ENCODE measurements at regions not wholly inside any gene's neighbourhood (a gene's known extent, or its start where the extent isn't known, plus 50 kb on each side); places are given as distances from the start of the nearest gene placed in this dataset.

DNA sequence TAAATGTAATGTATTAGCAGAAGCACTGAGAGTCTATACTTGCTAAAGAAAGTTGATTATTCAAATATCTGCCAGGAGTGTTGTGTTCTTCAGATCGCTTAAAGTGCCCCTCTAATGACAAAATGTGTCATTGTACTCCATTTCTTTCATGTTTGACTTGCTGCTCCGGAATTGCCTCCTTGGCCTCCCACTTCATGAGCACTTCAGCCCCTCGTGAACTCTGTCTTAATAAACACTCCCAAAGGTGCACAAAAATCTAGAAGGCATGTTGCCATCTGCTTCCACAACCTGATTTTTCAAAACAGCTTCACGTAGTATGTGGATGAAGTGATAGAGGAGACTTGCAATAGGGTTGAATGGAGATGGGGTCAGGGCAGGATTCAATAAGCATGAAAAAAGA, 396.1 kb downstream of the TDRD15 start:
- DNase-seq (ENCODE audit: low spot score) (no peak), ATAC-seq (no peak)
- intact Hi-C loops (cut with DNase I): no loop called here

DNA sequence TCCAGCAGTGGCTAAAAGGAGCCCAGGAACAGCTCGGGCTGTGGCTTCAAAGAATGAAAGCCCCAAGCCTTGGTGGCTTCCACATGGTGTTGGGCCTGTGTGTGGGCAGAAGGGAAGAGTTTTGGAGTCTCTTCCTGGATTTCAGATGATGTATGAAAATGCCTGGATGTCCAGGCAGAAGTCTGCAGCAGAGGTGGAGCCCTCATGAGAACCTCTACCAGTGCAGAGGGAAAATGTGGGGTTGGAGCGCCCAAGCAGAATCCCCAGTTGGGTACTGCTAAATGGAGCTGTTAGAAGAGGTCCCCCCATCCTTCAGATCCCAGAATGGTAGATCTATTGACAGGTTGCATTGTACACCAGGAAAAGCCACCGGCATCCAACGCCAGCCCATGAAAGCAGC, 412.1 kb downstream of the TDRD15 start:
- no peak for ATAC-seq
- intact Hi-C loops (cut with DNase I): no loop called here
- DNase-seq (ENCODE audit: low spot score): no peak

DNA sequence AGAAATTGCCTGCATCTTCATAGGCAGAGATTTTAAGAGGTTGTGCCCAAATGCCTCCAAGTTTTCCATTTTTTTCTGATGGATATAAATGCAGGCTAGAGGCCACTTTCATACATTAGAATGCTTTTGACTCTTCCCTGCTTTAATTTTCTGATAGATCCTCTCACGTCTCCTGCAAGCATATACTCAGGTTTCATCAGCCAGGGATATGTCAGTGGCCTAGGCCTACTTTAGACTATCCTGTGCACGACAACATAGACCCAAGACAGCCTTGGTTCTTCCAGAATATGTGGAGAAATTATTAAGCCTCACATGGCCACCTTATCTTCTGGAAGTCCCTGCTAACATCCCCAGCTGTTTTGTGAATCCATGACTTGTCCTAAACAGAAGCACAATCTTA, 415.9 kb downstream of the TDRD15 start:
- intact Hi-C loops (cut with DNase I): loop anchor here (10.0 kb wide), 1 partner anchor 125 kb away; no protein-coding TSS in a partner anchor
- DNase-seq (ENCODE audit: low spot score): no peak
- ATAC-seq: no peak

DNA sequence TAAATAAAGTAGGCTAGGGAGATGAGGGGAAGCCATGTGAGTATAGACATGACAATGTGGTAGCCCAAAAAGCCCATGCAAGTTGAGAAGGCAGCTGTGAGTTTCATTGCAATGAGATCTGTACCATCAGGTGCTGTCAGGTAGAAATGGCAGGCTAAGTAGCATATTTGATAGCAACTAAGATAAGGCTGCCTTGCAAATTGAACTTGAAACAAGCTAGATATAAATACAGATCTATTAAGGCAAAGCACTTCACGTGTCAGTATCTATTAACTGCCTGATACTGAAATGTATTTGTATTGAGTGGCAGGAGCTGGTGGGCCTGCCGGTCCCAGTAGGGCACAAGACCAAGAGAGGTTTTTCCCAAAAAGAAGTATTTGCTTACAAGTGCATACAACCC, 419.9 kb downstream of the TDRD15 start:
- intact Hi-C loops (cut with DNase I): loop anchor here (10.0 kb wide), 1 partner anchor 129 kb away; no protein-coding TSS in a partner anchor
- no peak for DNase-seq (ENCODE audit: low spot score)
- no peak for ATAC-seq

DNA sequence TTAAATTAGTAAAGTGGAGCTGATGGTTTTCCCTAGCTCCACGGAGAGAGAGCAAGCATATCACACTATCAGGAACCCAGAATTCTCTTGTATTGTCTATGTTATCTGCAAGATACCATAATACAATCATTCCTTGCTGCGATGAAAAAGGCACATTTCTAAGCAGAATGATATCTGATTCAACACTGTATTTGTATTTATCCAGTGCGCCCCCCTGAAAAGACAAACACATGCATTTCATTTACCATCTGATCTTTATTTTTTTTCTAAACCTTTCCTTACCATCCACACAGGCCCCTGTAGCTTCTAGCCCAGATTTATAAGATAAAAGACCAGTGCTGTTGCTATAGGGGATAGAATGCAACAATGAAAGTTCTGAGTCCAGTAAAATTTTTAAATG, 420.6 kb downstream of the TDRD15 start:
- ATAC-seq: no peak
- intact Hi-C loops (cut with DNase I): loop anchor here (10.0 kb wide), 1 partner anchor 130 kb away; no protein-coding TSS in a partner anchor
- DNase-seq (ENCODE audit: low spot score): no peak

DNA sequence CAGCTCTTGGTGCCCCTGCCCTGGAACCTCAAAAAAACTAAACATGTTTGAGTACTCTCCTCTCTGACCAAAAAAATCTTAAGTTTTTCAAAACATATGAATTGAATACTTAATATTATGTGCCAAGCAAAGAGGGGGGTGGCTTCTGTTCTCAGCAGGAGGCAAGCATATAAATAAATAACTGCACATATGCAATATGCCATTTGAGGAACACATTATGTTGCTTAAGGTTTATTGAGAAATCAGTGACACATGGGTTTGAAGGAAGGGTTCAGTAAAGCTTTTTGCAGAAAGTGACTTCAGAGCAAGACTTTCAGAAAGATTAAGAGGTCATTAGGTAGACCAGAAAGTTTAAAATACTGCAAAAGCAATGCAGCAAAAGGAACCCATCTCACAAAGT, 429.2 kb downstream of the TDRD15 start:
- intact Hi-C loops (cut with DNase I): no loop called here
- no peak for DNase-seq (ENCODE audit: low spot score)
- no peak for ATAC-seq

DNA sequence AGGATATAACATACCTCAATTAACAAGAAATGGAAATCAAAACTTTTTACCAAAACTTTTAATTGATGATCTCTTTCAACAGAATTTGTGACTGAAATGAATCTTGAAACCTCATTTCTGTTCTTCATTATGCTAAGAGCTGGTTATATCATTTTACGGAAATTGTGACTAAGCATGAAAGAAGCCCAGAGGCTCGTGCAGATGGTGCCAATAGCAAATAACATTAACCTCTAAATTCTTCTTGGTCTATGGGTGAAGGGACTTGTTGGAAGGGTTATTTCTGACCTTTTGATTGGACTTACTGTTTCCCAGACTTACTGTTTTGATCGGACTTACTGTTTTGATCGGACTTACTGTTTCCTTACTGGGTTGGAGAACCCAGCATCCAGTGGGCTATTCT, 435.6 kb downstream of the TDRD15 start:
- no peak for DNase-seq (ENCODE audit: low spot score)
- ATAC-seq: no peak
- intact Hi-C loops (cut with DNase I): no loop called here

DNA sequence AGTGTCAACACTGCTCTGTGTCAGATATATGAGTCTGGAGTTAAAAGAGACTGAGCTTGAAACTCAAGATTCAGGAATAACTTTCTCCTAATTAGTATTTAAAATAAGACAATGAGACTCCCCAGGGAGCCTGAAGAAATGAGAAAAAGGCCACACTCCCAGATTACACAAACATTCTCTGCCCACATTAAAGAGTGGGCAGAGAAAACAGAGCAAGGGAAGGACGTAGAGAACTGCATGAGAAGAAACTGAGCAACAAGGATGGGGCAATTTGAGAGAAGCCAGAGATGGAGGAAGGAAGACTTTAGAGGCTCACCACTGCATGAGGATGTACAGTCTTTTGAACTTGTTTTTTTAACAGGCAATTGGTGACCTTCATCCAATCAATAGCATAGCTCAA, 438.2 kb downstream of the TDRD15 start:
- intact Hi-C loops (cut with DNase I): no loop called here
- DNase-seq (ENCODE audit: low spot score): no peak
- ATAC-seq: no peak

DNA sequence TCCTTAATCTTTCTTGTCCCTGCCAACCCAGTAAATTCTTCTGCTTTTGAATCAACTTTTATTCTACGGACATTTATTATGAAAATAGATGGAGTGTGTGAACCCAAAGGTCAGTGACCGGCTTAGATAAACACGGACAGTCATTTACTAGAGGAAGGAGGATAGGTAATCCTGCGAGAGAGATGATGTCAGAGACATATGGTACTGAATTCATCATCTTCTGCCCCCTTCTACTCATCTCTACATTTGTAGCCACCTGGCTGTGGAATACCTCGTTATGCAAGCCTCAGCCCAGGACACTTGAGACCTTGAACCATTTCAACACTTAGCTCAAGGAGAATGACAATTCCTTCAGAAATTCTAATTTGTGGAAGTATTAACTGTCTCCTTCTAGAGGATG, 443.6 kb downstream of the TDRD15 start:
- no peak for DNase-seq (ENCODE audit: low spot score)
- ATAC-seq: no peak

DNA sequence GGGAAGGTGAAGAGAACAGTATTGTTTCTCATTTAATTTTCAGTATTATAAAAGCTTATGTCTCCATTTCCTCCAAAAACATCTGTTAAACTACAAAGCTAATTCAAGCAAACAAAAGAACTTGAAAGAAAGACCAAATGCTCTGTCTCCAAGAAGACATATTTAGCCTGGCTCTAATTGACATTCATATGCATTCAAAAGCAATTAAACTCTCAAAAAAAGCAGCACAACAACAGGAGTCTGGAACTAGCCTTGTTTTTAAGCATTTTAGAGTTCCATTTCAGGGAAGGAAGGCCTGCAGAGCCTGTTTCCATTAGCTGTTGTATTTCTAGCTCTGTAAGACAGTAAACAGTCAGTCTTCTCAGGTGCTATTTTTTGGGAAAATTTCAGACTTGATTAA, 447.9 kb downstream of the TDRD15 start:
- DNase-seq (ENCODE audit: low spot score) (no peak), ATAC-seq (no peak)
- intact Hi-C loops (cut with DNase I): no loop called here

More for the DNA sequence above, 443.6 kb downstream of the TDRD15 start:
- intact Hi-C loops (cut with DNase I): no loop called here

DNA sequence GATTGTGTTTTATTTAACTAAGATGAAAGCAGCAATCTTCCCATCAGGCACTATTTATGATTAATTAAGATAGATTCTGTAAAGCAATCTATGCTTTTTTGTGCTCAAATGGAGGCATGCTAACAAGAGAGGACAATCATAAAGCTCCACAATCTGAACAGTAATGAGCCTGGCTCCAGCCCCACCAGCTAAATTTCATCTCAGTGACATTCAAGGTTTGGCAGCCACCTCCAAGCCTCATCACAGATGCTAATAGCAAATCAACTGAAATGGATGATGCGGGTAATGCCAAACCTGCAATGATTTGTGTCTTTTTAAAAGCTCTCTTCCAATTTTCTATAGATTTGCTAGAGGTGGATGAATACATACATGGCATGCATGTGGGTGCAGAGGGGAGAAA, 456.6 kb downstream of the TDRD15 start:
- ATAC-seq: no peak
- intact Hi-C loops (cut with DNase I): no loop called here

DNA sequence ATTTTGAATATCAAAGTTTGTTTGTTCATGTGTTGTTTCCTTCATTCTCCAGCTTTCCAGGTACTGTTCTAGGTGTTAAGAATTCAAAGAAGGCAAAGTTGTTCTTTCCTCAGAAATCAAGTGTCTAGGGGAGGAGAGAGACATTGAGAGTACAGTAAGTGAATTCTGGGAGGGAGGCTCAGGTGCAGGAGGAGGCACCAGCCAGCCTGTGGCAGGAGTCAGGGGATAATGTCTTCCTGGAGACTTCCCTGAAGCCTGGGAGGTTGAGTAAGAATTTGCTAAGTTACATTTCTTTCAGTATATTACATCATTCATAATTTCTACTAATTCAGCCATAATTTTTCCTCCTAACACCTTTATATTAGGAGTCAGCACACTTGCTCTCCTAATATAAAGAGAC, 462.1 kb downstream of the TDRD15 start:
- ATAC-seq: no peak
- intact Hi-C loops (cut with DNase I): no loop called here
- DNase-seq (ENCODE audit: low spot score): no peak

More for the DNA sequence above, 456.6 kb downstream of the TDRD15 start:
- no peak for DNase-seq (ENCODE audit: low spot score)

DNA sequence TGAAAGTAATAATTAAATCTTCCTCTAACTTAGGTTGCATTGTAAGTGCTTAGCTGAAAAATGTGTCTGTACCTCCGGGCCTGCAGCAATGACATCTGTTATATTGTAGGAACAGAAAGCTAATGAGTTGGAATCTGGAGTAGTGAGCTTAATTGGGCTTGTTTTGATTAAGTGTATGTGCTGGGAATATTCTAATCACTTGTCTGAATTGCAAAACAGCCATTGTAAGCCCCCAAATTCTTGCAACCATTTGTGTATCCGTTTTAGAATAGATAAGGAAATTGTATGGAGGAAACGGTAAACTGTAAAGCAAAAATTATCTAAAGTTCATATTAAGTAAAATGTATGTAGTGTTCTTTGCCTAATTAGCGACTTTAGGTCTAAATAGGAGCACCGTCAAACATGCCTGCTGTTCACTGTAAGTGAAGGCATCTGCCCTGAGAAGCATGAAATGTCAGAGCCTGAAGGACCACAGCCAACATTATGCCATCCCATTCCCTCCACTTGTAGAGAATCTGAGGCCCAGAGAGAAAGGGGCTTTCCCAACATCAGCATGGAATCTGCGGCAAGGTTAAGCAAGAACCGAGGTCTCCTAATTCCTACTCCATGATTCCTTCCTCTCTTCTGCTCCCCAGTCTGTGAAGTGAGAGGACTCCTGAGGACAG, 466.4 kb downstream of the TDRD15 start:
- intact Hi-C loops (cut with DNase I): no loop called here
- ATAC-seq: no peak
- DNase-seq (ENCODE audit: low spot score): no peak

DNA sequence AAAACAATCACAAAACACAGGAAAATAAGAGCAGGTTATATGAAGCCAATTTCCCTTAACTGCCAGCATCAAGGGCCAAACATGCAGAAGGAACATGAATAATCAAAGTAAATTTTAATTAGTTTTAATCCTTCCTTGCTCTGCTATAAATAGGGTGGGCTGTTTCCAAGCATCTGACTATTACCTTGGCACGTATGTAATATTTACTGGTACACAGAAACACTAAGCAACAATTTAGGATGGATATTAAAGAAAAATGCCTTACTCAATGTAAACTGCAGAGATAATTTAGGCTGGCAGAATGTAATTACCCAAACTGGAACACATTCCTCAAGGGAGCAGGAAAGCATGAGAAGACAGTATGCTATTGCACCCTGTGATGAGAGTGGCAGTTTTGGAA, 468.2 kb downstream of the TDRD15 start:
- no peak for DNase-seq (ENCODE audit: low spot score)
- no peak for ATAC-seq
- intact Hi-C loops (cut with DNase I): no loop called here

DNA sequence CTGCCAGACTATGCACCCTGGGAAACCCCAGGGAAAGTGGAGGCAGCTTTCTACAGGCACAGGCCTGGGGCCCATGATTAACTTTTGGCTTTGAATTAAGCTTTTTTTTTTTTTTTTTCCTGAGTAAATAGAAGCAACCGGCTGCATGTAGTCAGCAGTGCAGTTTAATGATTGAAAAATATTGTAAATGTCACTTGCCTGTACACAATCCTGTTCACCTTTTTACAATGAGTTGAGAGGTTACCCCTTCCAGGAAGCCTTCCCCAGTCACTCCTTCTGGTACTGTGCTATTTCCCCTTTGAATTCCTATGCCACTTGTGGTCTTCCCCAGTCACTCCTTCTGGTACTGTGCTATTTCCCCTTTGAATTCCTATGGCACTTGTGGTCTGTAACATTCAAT, 475.6 kb downstream of the TDRD15 start:
- ATAC-seq: no peak
- intact Hi-C loops (cut with DNase I): no loop called here
- no peak for DNase-seq (ENCODE audit: low spot score)

DNA sequence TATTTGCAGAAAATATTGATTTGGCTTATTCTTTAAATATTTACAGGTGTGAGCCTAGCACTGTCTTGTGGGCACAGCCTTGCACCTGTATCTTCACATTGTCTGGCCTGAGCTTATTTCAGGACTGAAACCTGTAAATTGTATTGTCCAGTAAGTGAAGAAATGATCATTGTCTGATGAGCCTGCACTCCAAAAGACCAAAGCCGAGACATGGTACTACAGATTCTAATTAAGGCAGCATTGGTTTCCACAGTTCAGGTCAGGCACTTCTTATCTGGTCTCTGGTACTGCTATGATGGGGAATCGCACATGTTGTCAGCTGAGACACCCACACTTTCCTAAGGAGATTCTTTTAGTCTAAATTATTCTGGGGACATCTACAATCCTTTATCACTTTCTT, 479.0 kb downstream of the TDRD15 start:
- no peak for DNase-seq (ENCODE audit: low spot score)
- intact Hi-C loops (cut with DNase I): no loop called here
- no peak for ATAC-seq

DNA sequence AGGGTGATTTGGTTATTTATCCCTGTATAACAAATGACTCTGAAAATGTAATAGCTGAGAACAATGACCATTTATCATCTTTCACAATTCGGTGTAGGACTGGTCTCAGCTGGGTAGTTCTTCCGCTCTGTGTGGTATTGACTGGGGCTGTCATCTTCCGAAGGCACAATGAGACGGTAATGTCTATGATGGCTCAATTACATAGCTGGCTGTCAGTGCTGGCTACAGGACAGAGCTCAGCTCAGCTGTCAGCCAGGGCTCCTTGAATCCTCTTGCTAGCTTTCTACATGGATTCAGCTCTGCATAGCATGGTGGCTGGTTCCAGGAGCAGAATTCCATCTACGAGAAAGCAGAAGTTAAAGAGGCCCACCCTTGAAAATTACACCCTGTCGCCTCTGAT, 483.8 kb downstream of the TDRD15 start:
- ATAC-seq (no peak), DNase-seq (ENCODE audit: low spot score) (no peak)
- intact Hi-C loops (cut with DNase I): no loop called here

DNA sequence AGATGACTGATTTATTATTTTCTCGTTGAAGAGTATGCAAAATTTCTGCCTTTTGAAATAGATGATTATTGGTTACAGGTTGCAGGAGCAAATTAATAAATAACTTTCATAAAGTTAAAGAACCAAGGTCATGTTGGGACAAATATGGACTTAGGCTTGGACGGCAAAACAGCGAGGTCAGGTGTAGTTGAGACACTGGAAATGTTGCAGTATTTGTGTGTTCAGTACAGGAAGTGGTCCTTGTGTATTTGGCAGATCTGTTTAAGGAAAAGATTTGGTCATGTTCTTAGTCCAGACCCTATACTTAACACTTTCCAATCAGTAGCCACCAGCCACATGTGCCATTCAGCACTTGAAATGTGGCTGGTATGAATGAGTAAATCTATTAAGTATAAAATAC, 486.5 kb downstream of the TDRD15 start:
- intact Hi-C loops (cut with DNase I): no loop called here
- DNase-seq (ENCODE audit: low spot score) (no peak), ATAC-seq (no peak)

DNA sequence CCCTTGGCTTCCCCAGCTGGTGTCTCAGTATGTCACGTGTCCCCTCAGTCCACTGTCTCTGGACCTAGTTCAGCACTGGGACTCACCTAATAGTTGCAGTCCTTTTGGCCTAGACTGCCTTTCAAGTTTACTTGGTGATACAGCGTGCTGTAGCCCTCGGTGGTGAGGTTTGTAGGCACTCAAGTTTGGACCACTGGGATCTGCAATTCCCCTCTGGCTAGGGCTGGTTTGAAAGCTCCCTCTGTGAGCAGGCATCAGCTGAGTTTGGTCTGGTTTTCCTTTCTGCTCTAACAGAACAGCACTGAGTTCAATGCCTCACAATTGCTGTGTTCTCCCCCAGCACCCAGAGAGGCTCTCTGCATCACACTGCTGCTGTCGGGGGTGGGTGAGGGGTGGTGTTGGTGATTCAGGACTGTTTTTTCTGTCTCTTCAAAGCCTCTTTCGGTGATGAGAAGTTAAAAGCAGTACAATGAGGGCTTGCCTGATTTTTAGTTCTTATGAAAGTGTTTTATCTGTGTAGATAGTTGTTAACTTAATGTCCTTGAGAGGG, 494.2 kb downstream of the TDRD15 start:
- no peak for ATAC-seq
- intact Hi-C loops (cut with DNase I): no loop called here
- DNase-seq (ENCODE audit: low spot score): no peak

DNA sequence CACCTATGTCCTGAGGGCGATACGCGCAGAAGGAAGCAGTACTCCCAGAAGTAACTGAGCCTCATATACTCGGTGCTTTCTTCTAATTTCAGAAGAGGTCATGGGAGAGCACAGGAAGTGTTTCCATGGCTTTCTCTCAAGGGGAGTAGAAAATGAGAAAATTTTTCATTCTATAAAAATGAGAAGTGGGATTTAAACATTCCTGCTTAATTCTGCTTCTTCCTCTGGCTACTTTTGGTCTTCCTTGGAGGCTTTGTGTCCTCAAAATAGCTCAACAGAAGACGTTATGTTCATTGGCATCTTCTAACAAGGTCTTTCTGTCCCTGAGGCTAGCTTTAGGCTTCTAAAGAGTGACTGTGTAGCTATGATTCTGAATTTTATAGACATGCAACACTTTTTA, 497.0 kb downstream of the TDRD15 start:
- DNase-seq (ENCODE audit: low spot score): no peak
- intact Hi-C loops (cut with DNase I): no loop called here
- no peak for ATAC-seq

DNA sequence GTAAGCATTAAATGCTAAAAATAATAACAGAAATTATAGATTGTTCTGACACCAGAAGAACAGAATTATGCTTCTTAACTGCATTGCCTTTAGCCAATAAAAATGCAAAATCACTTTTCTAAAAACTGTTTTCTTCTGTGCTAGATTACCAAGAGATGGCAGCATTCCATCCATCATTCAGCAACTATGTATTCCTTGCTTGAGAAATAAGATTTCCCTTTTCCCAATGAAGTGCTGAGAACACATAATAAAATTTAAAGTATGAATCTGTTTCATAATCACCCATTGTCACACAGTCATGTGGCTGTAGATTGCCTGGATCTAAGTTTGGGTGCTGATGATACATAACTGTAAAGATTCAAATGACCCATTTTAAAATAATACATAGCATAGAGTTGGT, 504.2 kb downstream of the TDRD15 start:
- intact Hi-C loops (cut with DNase I): no loop called here
- ATAC-seq: no peak
- DNase-seq (ENCODE audit: low spot score): no peak

All from sciatic nerve (tissue), 2 donors.